Urinary bladder (tissue), 3 donors: ENCODE measurements at regions not wholly inside any gene's neighbourhood (a gene's known extent, or its start where the extent isn't known, plus 50 kb on each side); places are given as distances from the start of the nearest gene placed in this dataset.

ENCODE experiments used
- DNase-seq: peaks from one replicate; pipeline ENCODE4 v3.0.0-alpha.2; 2015; ENCODE audit errors: extremely low spot score
- H3K27ac ChIP-seq: one replicate; pipeline ENCODE4 v1.5.1; 2013; ENCODE audit warnings: low read depth, mild to moderate bottlenecking, moderate library complexity
- H3K36me3 ChIP-seq: one replicate; pipeline ENCODE4 v1.6.1; 2013; ENCODE audit warnings: mild to moderate bottlenecking, moderate library complexity; ENCODE audit not compliant: insufficient read depth
- H3K4me1 ChIP-seq: one replicate; pipeline ENCODE4 v1.6.1; 2013; ENCODE audit warnings: mild to moderate bottlenecking, moderate library complexity; ENCODE audit not compliant: insufficient read depth
- H3K4me3 ChIP-seq: one replicate; pipeline ENCODE4 v1.5.1; 2013; ENCODE audit warnings: low read depth, low read length
- WGBS: extraction: QIAGEN DNeasy Blood & Tissue Kit; methylation state at CpG from one replicate; pipeline ENCODE4 v1.1.7; 2013; 5-methylcytosine and 5-hydroxymethylcytosine counted together
- donor health status: healthy with polysubstance abuse.
- donor health status: healthy.

GRCh38 chr7:1331561-1332467 lies 99.1 kb downstream of the UNCX start:
- Histone ChIP-seq H3K4me1 (no peaks in the 10 kb centered on the region), H3K4me3 (no peak overlapping the region), H3K27ac (no peak overlapping the region), H3K36me3 (no peaks in the 10 kb centered on the region)
- no peak for DNase-seq
- WGBS = 55% methylated on average over 21 of the region's 21 CpGs

GRCh38 chr7:1336509-1336908 lies 103.8 kb downstream of the UNCX start:
- 77% methylated on average over 3 of the region's 3 CpGs for WGBS
- H3K4me3 ChIP-seq = no peak overlapping the region
- H3K4me1 ChIP-seq = no peaks in the 10 kb centered on the region
- no peak for DNase-seq
- no peak overlapping the region for H3K27ac ChIP-seq
- no peaks in the 10 kb centered on the region for H3K36me3 ChIP-seq

GRCh38 chr7:1339611-1340010 lies 106.9 kb downstream of the UNCX start:
- H3K27ac ChIP-seq = no peak overlapping the region
- no peaks in the 10 kb centered on the region for H3K4me1 ChIP-seq
- DNase-seq = no peak
- 85% methylated on average over 2 of the region's 2 CpGs for WGBS
- H3K4me3 ChIP-seq = no peak overlapping the region
- no peaks in the 10 kb centered on the region for H3K36me3 ChIP-seq

- DNase-seq = no peak
- H3K27ac ChIP-seq = no peak overlapping the region
- 77% methylated on average over 3 of the region's 3 CpGs for WGBS
- H3K4me1 ChIP-seq = no peaks in the 10 kb centered on the region
- H3K36me3 ChIP-seq = no peaks in the 10 kb centered on the region
- no peak overlapping the region for H3K4me3 ChIP-seq
Measured at GRCh38 chr7:1340031-1340430, 107.4 kb downstream of the UNCX start.

GRCh38 chr7:1340461-1341360 lies 108.0 kb downstream of the UNCX start:
- 66% methylated on average over 29 of the region's 29 CpGs for WGBS
- H3K4me1 ChIP-seq = no peaks in the 10 kb centered on the region
- DNase-seq = no peak
- H3K36me3 ChIP-seq = no peaks in the 10 kb centered on the region
- no peak overlapping the region for H3K27ac ChIP-seq
- no peak overlapping the region for H3K4me3 ChIP-seq

GRCh38 chr7:1341361-1342089 lies 108.9 kb downstream of the UNCX start:
- 74% methylated on average over 20 of the region's 20 CpGs for WGBS
- no peak overlapping the region for H3K4me3 ChIP-seq

GRCh38 chr7:1342090-1342640 lies 109.5 kb downstream of the UNCX start:
- WGBS = 77% methylated on average over 12 of the region's 12 CpGs

More at GRCh38 chr7:1341361-1342089, 108.9 kb downstream of the UNCX start:
- H3K27ac ChIP-seq = no peak overlapping the region
- no peak for DNase-seq
- H3K36me3 ChIP-seq = no peaks in the 10 kb centered on the region
- no peaks in the 10 kb centered on the region for H3K4me1 ChIP-seq

GRCh38 chr7:1343551-1343950 lies 110.9 kb downstream of the UNCX start:
- Histone ChIP-seq H3K4me1 (no peaks in the 10 kb centered on the region), H3K4me3 (no peak overlapping the region), H3K36me3 (no peaks in the 10 kb centered on the region), H3K27ac (no peak overlapping the region)
- no peak for DNase-seq
- 69% methylated on average over 10 of the region's 10 CpGs for WGBS

More at GRCh38 chr7:1342090-1342640, 109.5 kb downstream of the UNCX start:
- no peak for DNase-seq
- no peaks in the 10 kb centered on the region for H3K36me3 ChIP-seq
- no peaks in the 10 kb centered on the region for H3K4me1 ChIP-seq
- H3K27ac ChIP-seq = no peak overlapping the region
- H3K4me3 ChIP-seq = no peak overlapping the region

GRCh38 chr7:1344421-1344820 lies 111.7 kb downstream of the UNCX start:
- H3K4me1 ChIP-seq = no peaks in the 10 kb centered on the region
- H3K27ac ChIP-seq = no peak overlapping the region
- 85% methylated on average over 12 of the region's 12 CpGs for WGBS

GRCh38 chr7:1344981-1345701 lies 112.5 kb downstream of the UNCX start:
- DNase-seq = no peak

More at GRCh38 chr7:1344421-1344820, 111.7 kb downstream of the UNCX start:
- no peak for DNase-seq
- H3K36me3 ChIP-seq = no peaks in the 10 kb centered on the region
- H3K4me3 ChIP-seq = no peak overlapping the region

GRCh38 chr7:1345796-1346755 lies 113.2 kb downstream of the MICALL2 start:
- H3K27ac ChIP-seq = no peak overlapping the region
- H3K36me3 ChIP-seq = no peaks in the 10 kb centered on the region
- no peak for DNase-seq
- WGBS = 65% methylated on average over 33 of the region's 33 CpGs
- H3K4me1 ChIP-seq = no peaks in the 10 kb centered on the region
- H3K4me3 ChIP-seq = no peak overlapping the region

More at GRCh38 chr7:1344981-1345701, 112.5 kb downstream of the UNCX start:
- no peak overlapping the region for H3K4me3 ChIP-seq
- no peaks in the 10 kb centered on the region for H3K36me3 ChIP-seq
- no peak overlapping the region for H3K27ac ChIP-seq
- H3K4me1 ChIP-seq = no peaks in the 10 kb centered on the region
- WGBS = 79% methylated on average over 25 of the region's 25 CpGs

- H3K36me3 ChIP-seq = no peaks in the 10 kb centered on the region
- 82% methylated on average over 12 of the region's 12 CpGs for WGBS
- no peak for DNase-seq
- no peak overlapping the region for H3K4me3 ChIP-seq
- H3K4me1 ChIP-seq = no peaks in the 10 kb centered on the region
- H3K27ac ChIP-seq = no peak overlapping the region
Measured at GRCh38 chr7:1346851-1347250, 112.4 kb downstream of the MICALL2 start.
